ENCODE measurements at regions not wholly inside any gene's neighbourhood (a gene's known extent, or its start where the extent isn't known, plus 50 kb on each side); places are given as distances from the start of the nearest gene placed in this dataset.
"Not testable (repeated sequence)": the region's sequence is repeated elsewhere in the genome, so short reads cannot be mapped to it uniquely, and the experiment has no call there.

DNA sequence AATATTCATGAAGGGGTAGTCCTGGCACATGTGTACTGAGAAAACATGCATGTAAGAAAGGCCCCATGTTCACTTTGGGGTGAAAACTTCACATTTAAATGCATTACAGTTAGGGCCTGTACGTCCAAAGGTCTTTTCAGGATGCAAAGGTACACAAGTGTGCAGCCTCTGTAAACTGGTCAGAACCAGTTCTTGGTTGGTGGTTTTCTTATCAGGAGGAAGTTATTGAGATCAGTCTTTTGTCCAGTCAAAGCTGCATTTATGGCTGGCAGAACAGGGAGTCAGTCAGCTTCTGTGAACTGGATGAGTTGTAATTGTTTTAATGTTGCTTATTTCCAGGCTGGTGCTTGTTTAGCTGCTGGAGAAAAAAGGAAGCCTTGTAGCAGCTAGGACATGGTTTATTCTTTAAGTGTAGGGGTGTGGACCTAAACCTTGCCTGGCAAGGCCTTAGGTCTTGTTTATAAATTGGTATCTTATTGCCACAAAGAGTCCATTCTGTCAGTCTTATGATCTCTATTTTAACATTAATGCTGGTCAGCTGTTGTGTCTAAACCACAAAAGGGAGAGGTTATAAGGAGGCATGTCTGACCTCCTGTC lies 1906.6 kb upstream of the TENM3 start:
- no peak for DNase-seq

GRCh38 chr4:180341926-180342325 lies 1901.3 kb upstream of the TENM3 start:
- DNase-seq: no peak
- in situ Hi-C loops (cut with HindIII; ENCODE audit: low pct_ligation_motif_present, low pct_unique_long_range_greater_than_20kb, low sequenced_read_pairs): no loop called here

More for the DNA sequence above, 1906.6 kb upstream of the TENM3 start:
- in situ Hi-C loops (cut with HindIII; ENCODE audit: low pct_ligation_motif_present, low pct_unique_long_range_greater_than_20kb, low sequenced_read_pairs): no loop called here

- no peak for DNase-seq
- in situ Hi-C loops (cut with HindIII; ENCODE audit: low pct_ligation_motif_present, low pct_unique_long_range_greater_than_20kb, low sequenced_read_pairs): no loop called here
Observed at GRCh38 chr4:180350901-180351300, 1892.3 kb upstream of the TENM3 start.

DNA sequence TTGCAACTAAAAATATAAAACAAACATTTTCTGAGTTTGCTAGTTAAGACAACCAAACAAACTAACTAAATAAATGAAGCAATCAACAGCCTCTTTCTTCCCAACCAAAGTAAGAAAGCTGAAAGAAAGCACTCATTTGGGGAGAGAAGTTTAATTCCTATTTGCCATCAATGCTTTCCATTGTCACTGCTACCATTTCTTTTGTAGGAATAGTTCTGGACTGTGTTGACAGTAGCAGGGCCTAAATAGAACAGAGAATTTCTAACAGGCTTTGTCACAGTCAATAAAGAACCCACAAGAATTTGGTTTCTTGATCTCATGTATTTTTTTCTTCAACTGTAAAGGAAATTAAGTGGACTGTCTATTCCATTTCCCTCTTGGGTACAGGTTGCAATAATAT lies 1886.4 kb upstream of the TENM3 start:
- DNase-seq: no peak

DNA sequence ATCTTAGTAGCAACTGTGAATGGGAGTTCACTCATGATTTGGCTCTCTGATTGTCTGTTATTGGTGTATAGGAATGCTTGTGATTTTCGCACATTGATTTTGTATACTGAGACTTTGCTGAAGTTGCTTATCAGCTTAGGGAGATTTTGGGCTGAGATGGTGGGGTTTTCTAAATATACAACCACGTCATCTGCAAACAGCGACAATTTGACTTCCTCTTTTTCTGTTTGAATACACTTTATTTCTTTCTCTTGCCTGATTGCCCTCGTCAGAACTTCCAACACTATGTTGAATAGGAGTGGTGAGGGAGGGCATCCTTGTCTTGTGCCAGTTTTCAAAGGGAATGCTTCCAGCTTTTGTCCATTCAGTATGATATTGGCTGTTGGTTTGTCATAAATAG lies 1883.1 kb upstream of the TENM3 start:
- in situ Hi-C loops (cut with HindIII; ENCODE audit: low pct_ligation_motif_present, low pct_unique_long_range_greater_than_20kb, low sequenced_read_pairs); DNase-seq: not testable (repeated sequence)

More for the DNA sequence above, 1886.4 kb upstream of the TENM3 start:
- in situ Hi-C loops (cut with HindIII; ENCODE audit: low pct_ligation_motif_present, low pct_unique_long_range_greater_than_20kb, low sequenced_read_pairs): no loop called here

DNA sequence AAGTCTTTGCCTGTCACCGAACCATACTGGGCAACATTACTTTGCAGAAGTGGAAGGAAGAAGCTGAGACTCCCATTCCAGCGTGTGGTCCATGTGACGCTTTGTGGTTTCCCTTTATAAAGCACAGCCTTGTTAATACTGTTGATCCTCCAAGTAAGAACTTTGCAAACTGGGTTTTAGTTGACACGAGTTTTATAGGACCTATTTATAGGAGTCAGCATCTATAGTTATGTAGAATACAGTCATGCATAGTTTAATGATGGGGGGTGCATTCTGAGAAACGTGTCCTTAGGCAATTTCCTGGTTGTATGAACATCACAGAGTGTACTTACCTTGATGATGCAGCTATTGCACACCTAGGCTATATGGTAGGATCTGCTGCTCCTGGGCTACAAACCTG lies 1879.4 kb upstream of the TENM3 start:
- DNase-seq: no peak
- in situ Hi-C loops (cut with HindIII; ENCODE audit: low pct_ligation_motif_present, low pct_unique_long_range_greater_than_20kb, low sequenced_read_pairs): no loop called here

GRCh38 chr4:180372691-180373090 lies 1870.5 kb upstream of the TENM3 start:
- in situ Hi-C loops (cut with HindIII; ENCODE audit: low pct_ligation_motif_present, low pct_unique_long_range_greater_than_20kb, low sequenced_read_pairs): no loop called here
- no peak for DNase-seq

- DNase-seq: no peak
- in situ Hi-C loops (cut with HindIII; ENCODE audit: low pct_ligation_motif_present, low pct_unique_long_range_greater_than_20kb, low sequenced_read_pairs): no loop called here
Observed at GRCh38 chr4:180377741-180378140, 1865.5 kb upstream of the TENM3 start.

GRCh38 chr4:180380733-180381132 lies 1862.5 kb upstream of the TENM3 start:
- in situ Hi-C loops (cut with HindIII; ENCODE audit: low pct_ligation_motif_present, low pct_unique_long_range_greater_than_20kb, low sequenced_read_pairs): no loop called here
- DNase-seq: peak; percentile 42

- DNase-seq: no peak
- in situ Hi-C loops (cut with HindIII; ENCODE audit: low pct_ligation_motif_present, low pct_unique_long_range_greater_than_20kb, low sequenced_read_pairs): no loop called here
Observed at GRCh38 chr4:180391613-180392012, 1851.6 kb upstream of the TENM3 start.

DNA sequence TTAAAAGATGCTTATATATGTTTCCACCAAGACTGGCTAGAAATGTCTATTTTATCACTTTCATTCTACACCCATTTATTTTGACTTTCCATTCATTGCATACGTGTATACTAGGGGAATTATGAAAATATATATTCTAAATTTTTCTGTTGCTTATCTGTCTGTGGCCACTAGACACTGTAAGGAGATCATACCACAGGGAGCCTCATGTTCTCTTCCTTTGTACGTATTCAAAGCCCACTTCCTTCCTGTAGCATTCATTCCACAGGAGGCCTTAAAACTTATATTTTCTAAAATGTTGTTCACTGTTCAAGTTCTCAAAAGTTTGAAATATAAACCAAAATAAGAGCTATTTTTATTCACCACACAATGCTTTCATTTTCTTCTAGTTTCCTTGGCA lies 1848.9 kb upstream of the TENM3 start:
- DNase-seq: no peak
- in situ Hi-C loops (cut with HindIII; ENCODE audit: low pct_ligation_motif_present, low pct_unique_long_range_greater_than_20kb, low sequenced_read_pairs): no loop called here

DNA sequence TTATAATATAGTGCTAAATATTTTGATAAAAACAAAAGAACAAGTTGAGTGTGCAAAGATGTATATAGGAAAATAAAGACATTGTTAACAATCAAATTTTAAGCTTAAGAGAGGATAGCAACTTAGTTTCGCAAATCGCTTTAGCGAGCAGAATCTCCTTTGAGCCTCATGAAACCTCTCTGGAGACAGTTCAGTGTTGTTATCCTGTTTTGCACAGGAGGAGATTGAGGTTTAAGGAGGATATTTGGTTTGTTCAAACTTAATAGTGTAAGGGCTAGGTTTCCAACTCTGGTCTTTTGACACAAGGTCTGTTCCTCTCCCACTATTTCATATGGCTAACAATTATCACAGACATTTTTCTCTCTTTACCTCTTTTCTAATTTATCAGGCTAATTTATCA lies 1848.5 kb upstream of the TENM3 start:
- DNase-seq: no peak
- in situ Hi-C loops (cut with HindIII; ENCODE audit: low pct_ligation_motif_present, low pct_unique_long_range_greater_than_20kb, low sequenced_read_pairs): no loop called here

DNA sequence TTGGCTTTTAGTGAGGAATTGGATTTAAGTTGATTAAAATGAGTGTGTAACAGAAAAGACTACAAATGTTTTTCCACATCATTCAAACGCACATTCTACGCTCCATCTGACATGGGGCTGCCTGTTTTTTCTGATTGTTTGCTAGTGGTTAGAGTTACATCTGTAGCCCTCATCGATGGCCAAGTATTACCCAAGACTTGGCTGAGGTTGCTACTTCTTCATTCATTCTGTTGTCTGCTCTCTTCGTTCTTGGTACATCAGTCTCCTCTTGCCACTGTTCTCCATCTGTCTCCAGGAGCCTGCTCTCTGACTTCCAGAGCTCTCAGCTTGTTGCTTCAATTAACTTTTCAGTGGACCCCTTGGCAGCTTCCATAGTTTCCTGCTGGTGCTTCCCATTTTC lies 1844.6 kb upstream of the TENM3 start:
- in situ Hi-C loops (cut with HindIII; ENCODE audit: low pct_ligation_motif_present, low pct_unique_long_range_greater_than_20kb, low sequenced_read_pairs): no loop called here
- DNase-seq: no peak

GRCh38 chr4:180407275-180407885 lies 1835.8 kb upstream of the TENM3 start:
- in situ Hi-C loops (cut with HindIII; ENCODE audit: low pct_ligation_motif_present, low pct_unique_long_range_greater_than_20kb, low sequenced_read_pairs): no loop called here
- no peak for DNase-seq

GRCh38 chr4:180418819-180419531 lies 1824.2 kb upstream of the TENM3 start:
- no peak for DNase-seq
- in situ Hi-C loops (cut with HindIII; ENCODE audit: low pct_ligation_motif_present, low pct_unique_long_range_greater_than_20kb, low sequenced_read_pairs): no loop called here

GRCh38 chr4:180422989-180423711 lies 1820.1 kb upstream of the TENM3 start:
- DNase-seq: no peak
- in situ Hi-C loops (cut with HindIII; ENCODE audit: low pct_ligation_motif_present, low pct_unique_long_range_greater_than_20kb, low sequenced_read_pairs): no loop called here

DNA sequence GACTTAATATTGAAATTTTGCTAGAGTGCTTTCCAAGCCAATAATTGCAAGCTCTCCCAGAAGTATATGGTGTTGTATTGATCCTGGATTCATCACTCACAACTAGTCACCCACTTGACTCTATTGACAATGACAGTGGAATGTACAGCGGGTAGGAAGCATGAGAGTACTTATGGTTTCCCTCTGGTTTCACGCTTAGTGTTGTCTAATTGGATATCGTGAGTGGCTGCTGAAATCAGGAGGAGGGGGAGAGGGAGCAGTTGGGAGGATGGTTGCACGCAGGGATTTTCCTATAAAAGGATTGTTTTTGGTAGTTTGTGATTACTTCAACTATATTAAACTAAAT lies 1819.5 kb upstream of the TENM3 start:
- no peak for DNase-seq
- in situ Hi-C loops (cut with HindIII; ENCODE audit: low pct_ligation_motif_present, low pct_unique_long_range_greater_than_20kb, low sequenced_read_pairs): no loop called here

DNA sequence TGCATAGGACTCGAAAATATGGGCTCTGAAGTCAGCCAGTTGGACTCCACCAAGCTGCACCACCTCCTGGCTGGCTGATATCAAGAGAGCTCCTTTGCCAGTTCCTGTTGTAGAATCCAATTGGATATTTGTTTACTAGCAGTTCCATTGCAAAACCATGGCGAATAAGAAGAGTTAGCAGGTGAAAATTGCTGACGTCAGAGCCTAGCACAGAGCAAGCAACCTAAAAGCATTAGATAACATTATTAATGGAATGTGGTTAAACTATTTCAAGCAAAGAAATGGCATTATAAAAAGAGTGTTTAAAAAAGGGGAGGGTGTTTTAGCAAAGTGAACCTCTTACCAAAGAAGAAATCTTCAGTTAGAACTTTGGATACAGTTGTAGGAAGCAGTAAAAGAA lies 1816.3 kb upstream of the TENM3 start:
- in situ Hi-C loops (cut with HindIII; ENCODE audit: low pct_ligation_motif_present, low pct_unique_long_range_greater_than_20kb, low sequenced_read_pairs): no loop called here

GRCh38 chr4:180430283-180430682 lies 1812.9 kb upstream of the TENM3 start:
- no peak for DNase-seq
- in situ Hi-C loops (cut with HindIII; ENCODE audit: low pct_ligation_motif_present, low pct_unique_long_range_greater_than_20kb, low sequenced_read_pairs): no loop called here

More for the DNA sequence above, 1816.3 kb upstream of the TENM3 start:
- no peak for DNase-seq
